Activated CD8-positive, alpha-beta memory T cell treated with anti-CD3 and anti-CD28 coated beads, Interleukin-2, amount 10 ng/mL, durations not matched to agents 7 days and 5 days (primary cell): ENCODE measurements at regions not wholly inside any gene's neighbourhood (a gene's known extent, or its start where the extent isn't known, plus 50 kb on each side); places are given as distances from the start of the nearest gene placed in this dataset.

ENCODE experiments used
- ATAC-seq: fragments of 150-1000 bp; cut with Tn5 transposase; one replicate; pipeline ENCODE4 v1.10.0; 2021; ENCODE audit warnings: moderate library complexity
- CTCF ChIA-PET: fragments of 350-600 bp; sonication (Branson Sonifier 250); formaldehyde crosslinking; loops from one replicate; lab custom pipeline; 2021; ENCODE audit warnings: antibody characterized with exemption; lab: Charles Lee
- DNase-seq: peaks from one replicate; pipeline ENCODE4 v3.0.0-alpha.2; 2020
- H3K27ac Mint-ChIP-seq: one replicate; pipeline ENCODE4 v1.8.0; 2021; ENCODE audit warnings: mild to moderate bottlenecking, mixed read lengths
- H3K27me3 Mint-ChIP-seq: one replicate; pipeline ENCODE4 v1.8.0; 2021; ENCODE audit warnings: mixed read lengths
- H3K36me3 Mint-ChIP-seq: one replicate; pipeline ENCODE4 v1.8.0; 2021; ENCODE audit warnings: mild to moderate bottlenecking, mixed read lengths
- H3K4me1 Mint-ChIP-seq: one replicate; pipeline ENCODE4 v1.8.0; 2021; ENCODE audit warnings: mixed read lengths
- H3K4me3 Mint-ChIP-seq: one replicate; pipeline ENCODE4 v1.8.0; 2021; ENCODE audit warnings: mild to moderate bottlenecking, moderate library complexity, mixed read lengths
- H3K9me3 Mint-ChIP-seq: one replicate; pipeline ENCODE4 v1.8.0; 2022; ENCODE audit warnings: low read depth, mixed read lengths

GRCh38 chr13:111943229-111943795 lies 123.6 kb upstream of the SOX1 start:
- Mint-ChIP-seq H3K4me3 (no peak overlapping the region), H3K27ac (no peak overlapping the region), H3K27me3 (no peaks in the 10 kb centered on the region), H3K36me3 (no peaks in the 10 kb centered on the region), H3K4me1 (no peaks in the 10 kb centered on the region), H3K9me3 (peaks cover 4% of the 10 kb centered on the region)
- CTCF ChIA-PET = no interaction called here
- DNase-seq (peak; percentile 5), ATAC-seq (no peak)

- Mint-ChIP-seq H3K27me3 (no peaks in the 10 kb centered on the region), H3K9me3 (peaks cover 4% of the 10 kb centered on the region), H3K36me3 (no peaks in the 10 kb centered on the region), H3K4me3 (no peak overlapping the region), H3K27ac (no peak overlapping the region), H3K4me1 (no peaks in the 10 kb centered on the region)
- DNase-seq (peak; percentile 8), ATAC-seq (no peak)
- CTCF ChIA-PET = no interaction called here
These were observed 122.8 kb upstream of the SOX1 start for GRCh38 chr13:111944171-111944583.

GRCh38 chr13:111945086-111945485 lies 121.9 kb upstream of the SOX1 start:
- ATAC-seq (no peak), DNase-seq (peak; percentile 25)
- H3K36me3 Mint-ChIP-seq = no peaks in the 10 kb centered on the region
- H3K27me3 Mint-ChIP-seq = no peaks in the 10 kb centered on the region
- H3K27ac Mint-ChIP-seq = no peak overlapping the region
- CTCF ChIA-PET = no interaction called here
- no peak overlapping the region for H3K4me3 Mint-ChIP-seq
- H3K4me1 Mint-ChIP-seq = no peaks in the 10 kb centered on the region
- H3K9me3 Mint-ChIP-seq = peaks cover 1% of the 10 kb centered on the region

GRCh38 chr13:111946214-111946613 lies 120.7 kb upstream of the SOX1 start:
- CTCF ChIA-PET = no interaction called here
- no peak for ATAC-seq
- peak; percentile 16 for DNase-seq
- H3K4me1 Mint-ChIP-seq = no peaks in the 10 kb centered on the region
- H3K36me3 Mint-ChIP-seq = no peaks in the 10 kb centered on the region
- H3K27ac Mint-ChIP-seq = no peak overlapping the region
- H3K4me3 Mint-ChIP-seq = no peak overlapping the region
- no peaks in the 10 kb centered on the region for H3K9me3 Mint-ChIP-seq
- no peaks in the 10 kb centered on the region for H3K27me3 Mint-ChIP-seq

- CTCF ChIA-PET = no interaction called here
- H3K27ac Mint-ChIP-seq = no peak overlapping the region
- DNase-seq (peak; percentile 4), ATAC-seq (no peak)
- H3K4me3 Mint-ChIP-seq = no peak overlapping the region
- H3K27me3 Mint-ChIP-seq = no peaks in the 10 kb centered on the region
- H3K36me3 Mint-ChIP-seq = no peaks in the 10 kb centered on the region
- H3K9me3 Mint-ChIP-seq = no peaks in the 10 kb centered on the region
- no peaks in the 10 kb centered on the region for H3K4me1 Mint-ChIP-seq
These were observed 119.7 kb upstream of the SOX1 start for GRCh38 chr13:111947026-111947810.

- ATAC-seq = no peak
- peak; percentile 2 for DNase-seq
- H3K36me3 Mint-ChIP-seq = no peaks in the 10 kb centered on the region
- CTCF ChIA-PET = no interaction called here
- H3K4me3 Mint-ChIP-seq = no peak overlapping the region
- no peak overlapping the region for H3K27ac Mint-ChIP-seq
- H3K4me1 Mint-ChIP-seq = no peaks in the 10 kb centered on the region
- H3K27me3 Mint-ChIP-seq = no peaks in the 10 kb centered on the region
- no peaks in the 10 kb centered on the region for H3K9me3 Mint-ChIP-seq
These were observed 119.1 kb upstream of the SOX1 start for GRCh38 chr13:111947876-111948275.

- H3K9me3 Mint-ChIP-seq = no peaks in the 10 kb centered on the region
- H3K27ac Mint-ChIP-seq = no peak overlapping the region
- H3K4me3 Mint-ChIP-seq = no peak overlapping the region
- ATAC-seq (no peak), DNase-seq (peak; percentile 16)
- H3K36me3 Mint-ChIP-seq = no peaks in the 10 kb centered on the region
- H3K27me3 Mint-ChIP-seq = no peaks in the 10 kb centered on the region
- no peaks in the 10 kb centered on the region for H3K4me1 Mint-ChIP-seq
- CTCF ChIA-PET = no interaction called here
These were observed 118.7 kb upstream of the SOX1 start for GRCh38 chr13:111948281-111948680.

- Mint-ChIP-seq H3K27me3 (no peaks in the 10 kb centered on the region), H3K27ac (no peak overlapping the region), H3K9me3 (no peaks in the 10 kb centered on the region), H3K4me1 (no peaks in the 10 kb centered on the region), H3K36me3 (no peaks in the 10 kb centered on the region), H3K4me3 (no peak overlapping the region)
- peak; percentile 11 for DNase-seq
- ATAC-seq = no peak
- CTCF ChIA-PET = no interaction called here
These were observed 118.1 kb upstream of the SOX1 start for GRCh38 chr13:111948811-111949210.

- CTCF ChIA-PET = no interaction called here
- Mint-ChIP-seq H3K27ac (no peak overlapping the region), H3K9me3 (no peaks in the 10 kb centered on the region), H3K4me3 (no peak overlapping the region), H3K36me3 (no peaks in the 10 kb centered on the region), H3K27me3 (no peaks in the 10 kb centered on the region), H3K4me1 (no peaks in the 10 kb centered on the region)
- DNase-seq = peak; percentile 31
- ATAC-seq = no peak
These were observed 117.6 kb upstream of the SOX1 start for GRCh38 chr13:111949311-111949710.

GRCh38 chr13:111950697-111951096 lies 116.3 kb upstream of the SOX1 start:
- Mint-ChIP-seq H3K4me1 (no peaks in the 10 kb centered on the region), H3K9me3 (no peaks in the 10 kb centered on the region), H3K4me3 (no peak overlapping the region), H3K27ac (no peak overlapping the region), H3K36me3 (no peaks in the 10 kb centered on the region), H3K27me3 (no peaks in the 10 kb centered on the region)
- peak; percentile 16 for DNase-seq
- CTCF ChIA-PET = no interaction called here
- ATAC-seq = no peak

GRCh38 chr13:111952032-111952431 lies 114.9 kb upstream of the SOX1 start:
- ATAC-seq (no peak), DNase-seq (peak; percentile 25)
- Mint-ChIP-seq H3K27me3 (no peaks in the 10 kb centered on the region), H3K4me1 (no peaks in the 10 kb centered on the region), H3K9me3 (no peaks in the 10 kb centered on the region), H3K36me3 (no peaks in the 10 kb centered on the region), H3K27ac (no peak overlapping the region), H3K4me3 (no peak overlapping the region)
- CTCF ChIA-PET = no interaction called here

GRCh38 chr13:111952814-111953213 lies 114.1 kb upstream of the SOX1 start:
- DNase-seq = peak; percentile 16
- no peaks in the 10 kb centered on the region for H3K36me3 Mint-ChIP-seq
- ATAC-seq = no peak
- H3K9me3 Mint-ChIP-seq = no peaks in the 10 kb centered on the region
- H3K4me1 Mint-ChIP-seq = no peaks in the 10 kb centered on the region
- no peaks in the 10 kb centered on the region for H3K27me3 Mint-ChIP-seq
- no peak overlapping the region for H3K27ac Mint-ChIP-seq
- no peak overlapping the region for H3K4me3 Mint-ChIP-seq
- CTCF ChIA-PET = no interaction called here

- Mint-ChIP-seq H3K27ac (no peak overlapping the region), H3K4me3 (no peak overlapping the region), H3K27me3 (no peaks in the 10 kb centered on the region), H3K4me1 (no peaks in the 10 kb centered on the region), H3K36me3 (no peaks in the 10 kb centered on the region), H3K9me3 (no peaks in the 10 kb centered on the region)
- ATAC-seq = no peak
- CTCF ChIA-PET = no interaction called here
- DNase-seq = peak; percentile 18
These were observed 113.3 kb upstream of the SOX1 start for GRCh38 chr13:111953546-111954178.
